GM21717 (cell line): ENCODE measurements at regions not wholly inside any gene's neighbourhood (a gene's known extent, or its start where the extent isn't known, plus 50 kb on each side); places are given as distances from the start of the nearest gene placed in this dataset.
A peak's percentile ranks its signal among the peaks of the same experiment; 100 is the strongest.
"Not testable (repeated sequence)": the region's sequence is repeated elsewhere in the genome, so short reads cannot be mapped to it uniquely, and the experiment has no call there.

ENCODE experiments used
- ATAC-seq: cut with Tn5 transposase; IDR thresholded peaks from one replicate; pipeline ENCODE4 v1.9.1; 2021; ENCODE audit warnings: mild to moderate bottlenecking, moderate library complexity; ENCODE audit not compliant: unreplicated experiment

- ATAC-seq = peak; percentile 83
Observed at GRCh38 chr7:10412422-10413019, 561.2 kb upstream of the PHF14 start.

GRCh38 chr7:10418985-10419384 is 554.7 kb upstream of the PHF14 start:
- no peak for ATAC-seq

GRCh38 chr7:10429031-10429430 is 544.6 kb upstream of the PHF14 start:
- no peak for ATAC-seq

GRCh38 chr7:10429511-10429910 is 544.2 kb upstream of the PHF14 start:
- ATAC-seq = no peak

GRCh38 chr7:10436302-10436701 is 537.4 kb upstream of the PHF14 start:
- no peak for ATAC-seq

GRCh38 chr7:10439027-10439426 is 534.6 kb upstream of the PHF14 start:
- ATAC-seq = no peak

- ATAC-seq = no peak
Observed at GRCh38 chr7:10455936-10456335, 517.7 kb upstream of the PHF14 start.

GRCh38 chr7:10460474-10460873 is 513.2 kb upstream of the PHF14 start:
- ATAC-seq = no peak

- ATAC-seq = no peak
Observed at GRCh38 chr7:10463701-10464100, 510.0 kb upstream of the PHF14 start.

GRCh38 chr7:10465536-10465935 is 508.1 kb upstream of the PHF14 start:
- ATAC-seq = not testable (repeated sequence)

- no peak for ATAC-seq
Observed at GRCh38 chr7:10468908-10469307, 504.8 kb upstream of the PHF14 start.

GRCh38 chr7:10469476-10469875 is 504.2 kb upstream of the PHF14 start:
- no peak for ATAC-seq

GRCh38 chr7:10471280-10472058 is 502.2 kb upstream of the PHF14 start:
- ATAC-seq = no peak

- no peak for ATAC-seq
Observed at GRCh38 chr7:10472115-10472514, 501.6 kb upstream of the PHF14 start.

GRCh38 chr7:10473569-10473968 is 500.1 kb upstream of the PHF14 start:
- ATAC-seq = no peak

GRCh38 chr7:10474048-10474447 is 499.6 kb upstream of the PHF14 start:
- ATAC-seq = no peak

GRCh38 chr7:10475940-10476641 is 497.6 kb upstream of the PHF14 start:
- no peak for ATAC-seq

- no peak for ATAC-seq
Observed at GRCh38 chr7:10476642-10477041, 497.0 kb upstream of the PHF14 start.

- no peak for ATAC-seq
Observed at GRCh38 chr7:10483671-10484070, 490.0 kb upstream of the PHF14 start.

- no peak for ATAC-seq
Observed at GRCh38 chr7:10484767-10485166, 488.9 kb upstream of the PHF14 start.

GRCh38 chr7:10501206-10501884 is 472.3 kb upstream of the PHF14 start:
- ATAC-seq = not testable (repeated sequence)
